DND-41 (cell line): ENCODE measurements at regions not wholly inside any gene's neighbourhood (a gene's known extent, or its start where the extent isn't known, plus 50 kb on each side); places are given as distances from the start of the nearest gene placed in this dataset.

Source experiments
- EZH2 ChIP-seq: IDR thresholded peaks from 3 replicates; pipeline ENCODE4 v1.6.1; 2012; ENCODE audit warnings: borderline replicate concordance, low read depth, mild to moderate bottlenecking, moderate library complexity, low read length, inconsistent platforms; ENCODE audit not compliant: severe bottlenecking
- TF ChIP-seq, protein P1 (sequence below): IDR thresholded peaks from 2 replicates; pipeline ENCODE4 v1.5.1; 2012; ENCODE audit warnings: borderline replicate concordance, low read length, moderate library complexity, mild to moderate bottlenecking; ENCODE audit not compliant: poor library complexity, severe bottlenecking; ENCODE audit errors: extremely low read depth

DNA sequence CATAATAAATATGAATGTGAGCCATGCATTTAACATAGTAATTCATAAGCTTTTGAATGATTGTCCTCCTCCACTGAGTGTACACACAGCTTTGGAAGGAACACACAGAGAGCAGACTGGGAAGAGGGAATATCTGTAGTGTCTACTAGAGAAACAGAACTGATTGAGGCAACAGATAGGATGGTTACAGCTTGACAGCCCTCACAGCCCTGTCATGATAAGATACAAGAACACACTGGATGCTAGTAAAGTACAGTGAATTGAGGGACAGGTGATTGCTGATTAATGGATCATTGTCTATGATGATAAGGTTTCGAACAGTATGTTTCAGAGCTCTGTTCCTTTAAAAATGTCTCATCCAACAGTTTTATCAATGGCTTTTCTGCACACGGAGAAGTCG, 383.4 kb upstream of the GBE1 start:
- TF ChIP-seq, protein P1, sequence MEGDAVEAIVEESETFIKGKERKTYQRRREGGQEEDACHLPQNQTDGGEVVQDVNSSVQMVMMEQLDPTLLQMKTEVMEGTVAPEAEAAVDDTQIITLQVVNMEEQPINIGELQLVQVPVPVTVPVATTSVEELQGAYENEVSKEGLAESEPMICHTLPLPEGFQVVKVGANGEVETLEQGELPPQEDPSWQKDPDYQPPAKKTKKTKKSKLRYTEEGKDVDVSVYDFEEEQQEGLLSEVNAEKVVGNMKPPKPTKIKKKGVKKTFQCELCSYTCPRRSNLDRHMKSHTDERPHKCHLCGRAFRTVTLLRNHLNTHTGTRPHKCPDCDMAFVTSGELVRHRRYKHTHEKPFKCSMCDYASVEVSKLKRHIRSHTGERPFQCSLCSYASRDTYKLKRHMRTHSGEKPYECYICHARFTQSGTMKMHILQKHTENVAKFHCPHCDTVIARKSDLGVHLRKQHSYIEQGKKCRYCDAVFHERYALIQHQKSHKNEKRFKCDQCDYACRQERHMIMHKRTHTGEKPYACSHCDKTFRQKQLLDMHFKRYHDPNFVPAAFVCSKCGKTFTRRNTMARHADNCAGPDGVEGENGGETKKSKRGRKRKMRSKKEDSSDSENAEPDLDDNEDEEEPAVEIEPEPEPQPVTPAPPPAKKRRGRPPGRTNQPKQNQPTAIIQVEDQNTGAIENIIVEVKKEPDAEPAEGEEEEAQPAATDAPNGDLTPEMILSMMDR: no peak
- no peak for TF ChIP-seq EZH2
